ENCODE measurements at regions not wholly inside any gene's neighbourhood (a gene's known extent, or its start where the extent isn't known, plus 50 kb on each side); places are given as distances from the start of the nearest gene placed in this dataset.

DNA sequence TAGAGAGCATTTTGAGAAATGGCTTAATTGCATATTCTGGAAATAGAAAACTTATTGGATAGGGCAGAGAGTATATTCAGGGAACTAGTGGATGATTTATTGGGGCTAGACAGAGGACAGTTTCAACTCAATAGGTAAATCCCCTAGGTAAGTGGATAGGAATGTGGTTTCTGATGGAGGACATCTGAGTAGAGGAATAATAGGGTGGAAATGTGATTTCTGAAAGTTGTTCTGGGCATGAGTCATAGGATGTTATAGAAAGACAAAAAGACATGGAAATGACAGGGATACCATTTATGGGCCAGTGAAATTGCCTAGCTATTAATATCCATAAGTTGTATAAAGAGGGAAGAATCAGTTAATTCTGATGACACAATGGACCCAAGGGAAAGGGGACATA, 563.3 kb upstream of the GOLIM4 start:
- H3K9me3 ChIP-seq (ENCODE audit: low read length), result no peaks in the 10 kb centered on the region
- TF ChIP-seq, protein P1, sequence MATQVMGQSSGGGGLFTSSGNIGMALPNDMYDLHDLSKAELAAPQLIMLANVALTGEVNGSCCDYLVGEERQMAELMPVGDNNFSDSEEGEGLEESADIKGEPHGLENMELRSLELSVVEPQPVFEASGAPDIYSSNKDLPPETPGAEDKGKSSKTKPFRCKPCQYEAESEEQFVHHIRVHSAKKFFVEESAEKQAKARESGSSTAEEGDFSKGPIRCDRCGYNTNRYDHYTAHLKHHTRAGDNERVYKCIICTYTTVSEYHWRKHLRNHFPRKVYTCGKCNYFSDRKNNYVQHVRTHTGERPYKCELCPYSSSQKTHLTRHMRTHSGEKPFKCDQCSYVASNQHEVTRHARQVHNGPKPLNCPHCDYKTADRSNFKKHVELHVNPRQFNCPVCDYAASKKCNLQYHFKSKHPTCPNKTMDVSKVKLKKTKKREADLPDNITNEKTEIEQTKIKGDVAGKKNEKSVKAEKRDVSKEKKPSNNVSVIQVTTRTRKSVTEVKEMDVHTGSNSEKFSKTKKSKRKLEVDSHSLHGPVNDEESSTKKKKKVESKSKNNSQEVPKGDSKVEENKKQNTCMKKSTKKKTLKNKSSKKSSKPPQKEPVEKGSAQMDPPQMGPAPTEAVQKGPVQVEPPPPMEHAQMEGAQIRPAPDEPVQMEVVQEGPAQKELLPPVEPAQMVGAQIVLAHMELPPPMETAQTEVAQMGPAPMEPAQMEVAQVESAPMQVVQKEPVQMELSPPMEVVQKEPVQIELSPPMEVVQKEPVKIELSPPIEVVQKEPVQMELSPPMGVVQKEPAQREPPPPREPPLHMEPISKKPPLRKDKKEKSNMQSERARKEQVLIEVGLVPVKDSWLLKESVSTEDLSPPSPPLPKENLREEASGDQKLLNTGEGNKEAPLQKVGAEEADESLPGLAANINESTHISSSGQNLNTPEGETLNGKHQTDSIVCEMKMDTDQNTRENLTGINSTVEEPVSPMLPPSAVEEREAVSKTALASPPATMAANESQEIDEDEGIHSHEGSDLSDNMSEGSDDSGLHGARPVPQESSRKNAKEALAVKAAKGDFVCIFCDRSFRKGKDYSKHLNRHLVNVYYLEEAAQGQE (IDR thresholded peaks at IDR 0.05; ENCODE audit: borderline replicate concordance), result no peak
- TF ChIP-seq RAD21 (conservative IDR thresholded peaks at IDR 0.05) (no peak), EZH2 (IDR thresholded peaks at IDR 0.05; ENCODE audit: borderline replicate concordance, insufficient read depth, low read length, poor library complexity, severe bottlenecking) (no peak), POLR2AphosphoS5 (IDR thresholded peaks at IDR 0.05) (no peak), SMC3 (conservative IDR thresholded peaks at IDR 0.05; ENCODE audit: poor library complexity) (no peak), TAF1 (IDR thresholded peaks at IDR 0.05; ENCODE audit: low read depth) (no peak), MXI1 (conservative IDR thresholded peaks at IDR 0.05; ENCODE audit: poor library complexity, severe bottlenecking) (no peak), EP300 (conservative IDR thresholded peaks at IDR 0.05; ENCODE audit: poor library complexity, severe bottlenecking) (no peak)
- TF ChIP-seq, protein P2, sequence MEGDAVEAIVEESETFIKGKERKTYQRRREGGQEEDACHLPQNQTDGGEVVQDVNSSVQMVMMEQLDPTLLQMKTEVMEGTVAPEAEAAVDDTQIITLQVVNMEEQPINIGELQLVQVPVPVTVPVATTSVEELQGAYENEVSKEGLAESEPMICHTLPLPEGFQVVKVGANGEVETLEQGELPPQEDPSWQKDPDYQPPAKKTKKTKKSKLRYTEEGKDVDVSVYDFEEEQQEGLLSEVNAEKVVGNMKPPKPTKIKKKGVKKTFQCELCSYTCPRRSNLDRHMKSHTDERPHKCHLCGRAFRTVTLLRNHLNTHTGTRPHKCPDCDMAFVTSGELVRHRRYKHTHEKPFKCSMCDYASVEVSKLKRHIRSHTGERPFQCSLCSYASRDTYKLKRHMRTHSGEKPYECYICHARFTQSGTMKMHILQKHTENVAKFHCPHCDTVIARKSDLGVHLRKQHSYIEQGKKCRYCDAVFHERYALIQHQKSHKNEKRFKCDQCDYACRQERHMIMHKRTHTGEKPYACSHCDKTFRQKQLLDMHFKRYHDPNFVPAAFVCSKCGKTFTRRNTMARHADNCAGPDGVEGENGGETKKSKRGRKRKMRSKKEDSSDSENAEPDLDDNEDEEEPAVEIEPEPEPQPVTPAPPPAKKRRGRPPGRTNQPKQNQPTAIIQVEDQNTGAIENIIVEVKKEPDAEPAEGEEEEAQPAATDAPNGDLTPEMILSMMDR (IDR thresholded peaks at IDR 0.05; ENCODE audit: poor library complexity, severe bottlenecking), result no peak
- H3K9me2 ChIP-seq (ENCODE audit: insufficient read depth, low read length), result no peaks in the 10 kb centered on the region
- no peak overlapping the region for H3K4me3 ChIP-seq (ENCODE audit: low read length)
- H3K27ac ChIP-seq (ENCODE audit: low read length), result no peak overlapping the region
- no peaks in the 10 kb centered on the region for H3K79me2 ChIP-seq (replicated peaks; ENCODE audit: insufficient read depth, low read length)
- H4K20me1 ChIP-seq (ENCODE audit: insufficient read depth), result no peaks in the 10 kb centered on the region
- H3K27me3 ChIP-seq (ENCODE audit: insufficient read depth, low read depth, low read length), result no peaks in the 10 kb centered on the region
- no peak overlapping the region for H3K9ac ChIP-seq (ENCODE audit: low read length)
- no peak overlapping the region for H2AFZ ChIP-seq (ENCODE audit: low read depth, low read length)
- no peaks in the 10 kb centered on the region for H3K36me3 ChIP-seq (ENCODE audit: insufficient read depth, low read length)
- no peaks in the 10 kb centered on the region for H3F3A ChIP-seq (ENCODE audit: insufficient read depth, low read length, poor library complexity, severe bottlenecking)
- no peak overlapping the region for H3K4me2 ChIP-seq (ENCODE audit: low read length)

DNA sequence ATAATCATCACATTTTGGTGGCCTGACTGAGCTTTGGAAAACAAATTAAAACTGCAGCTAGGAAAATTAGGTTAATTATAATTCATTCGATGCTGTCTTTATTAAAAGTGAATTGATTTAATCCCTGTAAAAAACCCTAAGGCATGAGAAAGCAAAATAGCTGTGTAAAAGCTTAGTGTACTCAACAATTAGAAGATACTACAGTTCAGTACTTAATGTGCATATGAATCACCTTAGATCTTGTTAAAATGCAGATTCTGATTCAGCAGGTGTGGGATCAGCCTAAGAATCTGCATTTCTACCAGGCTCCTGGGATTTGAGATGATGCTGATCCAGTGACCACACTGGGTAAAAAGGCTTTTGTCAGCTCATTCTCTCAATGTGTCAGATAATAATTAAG, 559.9 kb upstream of the GOLIM4 start:
- no peak overlapping the region for H3K9ac ChIP-seq (ENCODE audit: low read length)
- H3K9me2 ChIP-seq (ENCODE audit: insufficient read depth, low read length), result no peaks in the 10 kb centered on the region
- no peak overlapping the region for H2AFZ ChIP-seq (ENCODE audit: low read depth, low read length)
- H3F3A ChIP-seq (ENCODE audit: insufficient read depth, low read length, poor library complexity, severe bottlenecking), result no peaks in the 10 kb centered on the region
- H3K4me2 ChIP-seq (ENCODE audit: low read length), result no peak overlapping the region
- no peaks in the 10 kb centered on the region for H3K36me3 ChIP-seq (ENCODE audit: insufficient read depth, low read length)
- H3K9me3 ChIP-seq (ENCODE audit: low read length), result no peaks in the 10 kb centered on the region
- H4K20me1 ChIP-seq (ENCODE audit: insufficient read depth), result no peaks in the 10 kb centered on the region
- no peak overlapping the region for H3K27ac ChIP-seq (ENCODE audit: low read length)
- H3K79me2 ChIP-seq (replicated peaks; ENCODE audit: insufficient read depth, low read length), result no peaks in the 10 kb centered on the region
- no peak overlapping the region for H3K4me3 ChIP-seq (ENCODE audit: low read length)
- no peaks in the 10 kb centered on the region for H3K27me3 ChIP-seq (ENCODE audit: insufficient read depth, low read depth, low read length)
- no peak for TF ChIP-seq EP300 (conservative IDR thresholded peaks at IDR 0.05; ENCODE audit: poor library complexity, severe bottlenecking)
- TF ChIP-seq MXI1 (conservative IDR thresholded peaks at IDR 0.05; ENCODE audit: poor library complexity, severe bottlenecking), result no peak
- TF ChIP-seq RAD21 (conservative IDR thresholded peaks at IDR 0.05), result no peak
- no peak for TF ChIP-seq TAF1 (IDR thresholded peaks at IDR 0.05; ENCODE audit: low read depth)
- no peak for TF ChIP-seq SMC3 (conservative IDR thresholded peaks at IDR 0.05; ENCODE audit: poor library complexity)
- no peak for TF ChIP-seq EZH2 (IDR thresholded peaks at IDR 0.05; ENCODE audit: borderline replicate concordance, insufficient read depth, low read length, poor library complexity, severe bottlenecking)
- no peak for TF ChIP-seq POLR2AphosphoS5 (IDR thresholded peaks at IDR 0.05)
- TF ChIP-seq, protein P1 (IDR thresholded peaks at IDR 0.05; ENCODE audit: borderline replicate concordance), result no peak
- TF ChIP-seq, protein P2 (IDR thresholded peaks at IDR 0.05; ENCODE audit: poor library complexity, severe bottlenecking), result no peak
